WTC11 (cell line): ENCODE measurements at regions not wholly inside any gene's neighbourhood (a gene's known extent, or its start where the extent isn't known, plus 50 kb on each side); places are given as distances from the start of the nearest gene placed in this dataset.

Source experiments
- AR ChIP-seq: fragments of 250-450 bp; sonication (Bioruptor Pico); IDR thresholded peaks from 2 replicates; pipeline ENCODE4 v1.9.0; 2021; ENCODE audit warnings: mild to moderate bottlenecking
- CREB1 ChIP-seq: sonication (generic); formaldehyde crosslinking; IDR thresholded peaks from 2 replicates; pipeline ENCODE4 v1.8.0; 2023; ENCODE audit warnings: mild to moderate bottlenecking, missing genetic modification reagents
- CTCF ChIP-seq: fragments of 200-600 bp; IDR thresholded peaks from 2 replicates; pipeline ENCODE4 v1.8.0; 2022; ENCODE audit warnings: antibody characterized with exemption
- E2F5 ChIP-seq: sonication (generic); formaldehyde crosslinking; IDR thresholded peaks from 2 replicates; pipeline ENCODE4 v1.8.1; 2022; ENCODE audit warnings: mild to moderate bottlenecking, moderate library complexity, missing genetic modification reagents
- GABPB1 ChIP-seq: sonication (generic); formaldehyde crosslinking; IDR thresholded peaks from 2 replicates; pipeline ENCODE4 v1.8.1; 2023; ENCODE audit warnings: mild to moderate bottlenecking, missing genetic modification reagents
- MYBL2 ChIP-seq: sonication (generic); formaldehyde crosslinking; IDR thresholded peaks from 2 replicates; pipeline ENCODE4 v1.8.1; 2023; ENCODE audit warnings: mild to moderate bottlenecking, moderate library complexity, missing genetic modification reagents
- NFYB ChIP-seq: sonication (generic); formaldehyde crosslinking; conservative IDR thresholded peaks from 2 replicates; pipeline ENCODE4 v1.8.0; 2022; ENCODE audit warnings: low read depth, missing genetic modification reagents
- SP1 ChIP-seq: sonication (generic); formaldehyde crosslinking; conservative IDR thresholded peaks from 2 replicates; pipeline ENCODE4 v1.8.1; 2022; ENCODE audit warnings: missing genetic modification reagents
- TCF7 ChIP-seq: sonication (generic); formaldehyde crosslinking; IDR thresholded peaks from 2 replicates; pipeline ENCODE4 v1.8.0; 2022; ENCODE audit warnings: mild to moderate bottlenecking, low read depth, missing genetic modification reagents, moderate library complexity
- TEAD1 ChIP-seq: sonication (generic); formaldehyde crosslinking; IDR thresholded peaks from 2 replicates; pipeline ENCODE4 v1.8.0; 2022; ENCODE audit warnings: mild to moderate bottlenecking, missing genetic modification reagents
- ZNF121 ChIP-seq: sonication (generic); formaldehyde crosslinking; IDR thresholded peaks from 2 replicates; pipeline ENCODE4 v1.8.0; 2023; ENCODE audit warnings: missing genetic modification reagents
- ZNF512 ChIP-seq: sonication (generic); formaldehyde crosslinking; IDR thresholded peaks from 2 replicates; pipeline ENCODE4 v1.8.1; 2022; ENCODE audit warnings: missing genetic modification reagents, borderline replicate concordance

- no peak for TF ChIP-seq TCF7 (CRISPR knock-in tag)
- TF ChIP-seq CTCF, result no peak
- no peak for TF ChIP-seq MYBL2 (CRISPR knock-in tag)
- no peak for TF ChIP-seq SP1 (CRISPR knock-in tag)
- no peak for TF ChIP-seq ZNF512 (CRISPR knock-in tag)
- no peak for TF ChIP-seq GABPB1 (CRISPR knock-in tag)
- TF ChIP-seq E2F5 (CRISPR knock-in tag), result no peak
- TF ChIP-seq NFYB (CRISPR knock-in tag), result no peak
- no peak for TF ChIP-seq AR (CRISPR knock-in tag)
- TF ChIP-seq ZNF121 (CRISPR knock-in tag), result no peak
- no peak for TF ChIP-seq CREB1 (CRISPR knock-in tag)
- no peak for TF ChIP-seq TEAD1 (CRISPR knock-in tag)
Measured at GRCh38 chr18:76057386-76057785, 437.7 kb downstream of the ZNF516 start.
